Coronary artery (tissue), 2 donors: ENCODE measurements at regions not wholly inside any gene's neighbourhood (a gene's known extent, or its start where the extent isn't known, plus 50 kb on each side); places are given as distances from the start of the nearest gene placed in this dataset.

Experiments used
- DNase-seq: peaks from one replicate; pipeline ENCODE4 v3.0.0-alpha.2; 2017; ENCODE audit warnings: low spot score
- H3K27ac ChIP-seq, 2 donors: fragments of 200-600 bp; sonication (generic); one replicate each; pipeline ENCODE4 v1.5.1; 2016 to 2019
- H3K4me3 ChIP-seq: fragments of 200-600 bp; sonication (generic); 2 replicates; pipeline ENCODE4 v1.5.1; 2016; ENCODE audit warnings: mild to moderate bottlenecking, moderate library complexity
- TF ChIP-seq, protein P1 (sequence below): fragments of 200-600 bp; sonication (generic); IDR thresholded peaks from one replicate; pipeline ENCODE4 v1.5.1; 2019; ENCODE audit warnings: antibody characterized with exemption

- TF ChIP-seq, protein P1, sequence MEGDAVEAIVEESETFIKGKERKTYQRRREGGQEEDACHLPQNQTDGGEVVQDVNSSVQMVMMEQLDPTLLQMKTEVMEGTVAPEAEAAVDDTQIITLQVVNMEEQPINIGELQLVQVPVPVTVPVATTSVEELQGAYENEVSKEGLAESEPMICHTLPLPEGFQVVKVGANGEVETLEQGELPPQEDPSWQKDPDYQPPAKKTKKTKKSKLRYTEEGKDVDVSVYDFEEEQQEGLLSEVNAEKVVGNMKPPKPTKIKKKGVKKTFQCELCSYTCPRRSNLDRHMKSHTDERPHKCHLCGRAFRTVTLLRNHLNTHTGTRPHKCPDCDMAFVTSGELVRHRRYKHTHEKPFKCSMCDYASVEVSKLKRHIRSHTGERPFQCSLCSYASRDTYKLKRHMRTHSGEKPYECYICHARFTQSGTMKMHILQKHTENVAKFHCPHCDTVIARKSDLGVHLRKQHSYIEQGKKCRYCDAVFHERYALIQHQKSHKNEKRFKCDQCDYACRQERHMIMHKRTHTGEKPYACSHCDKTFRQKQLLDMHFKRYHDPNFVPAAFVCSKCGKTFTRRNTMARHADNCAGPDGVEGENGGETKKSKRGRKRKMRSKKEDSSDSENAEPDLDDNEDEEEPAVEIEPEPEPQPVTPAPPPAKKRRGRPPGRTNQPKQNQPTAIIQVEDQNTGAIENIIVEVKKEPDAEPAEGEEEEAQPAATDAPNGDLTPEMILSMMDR, result no peak
- Histone ChIP-seq H3K27ac (peak overlapping the region in 1 of 2 donors; percentile 45), H3K4me3 (no peak overlapping the region)
- no peak for DNase-seq
Observed at GRCh38 chr3:16089521-16089920, 85.0 kb upstream of the GALNT15 start.

GRCh38 chr3:16090024-16090423 lies 84.5 kb upstream of the GALNT15 start:
- no peak overlapping the region for H3K4me3 ChIP-seq
- no peak for DNase-seq
- H3K27ac ChIP-seq, result peak overlapping the region in 1 of 2 donors; percentile 45
- TF ChIP-seq, protein P1, result no peak

DNA sequence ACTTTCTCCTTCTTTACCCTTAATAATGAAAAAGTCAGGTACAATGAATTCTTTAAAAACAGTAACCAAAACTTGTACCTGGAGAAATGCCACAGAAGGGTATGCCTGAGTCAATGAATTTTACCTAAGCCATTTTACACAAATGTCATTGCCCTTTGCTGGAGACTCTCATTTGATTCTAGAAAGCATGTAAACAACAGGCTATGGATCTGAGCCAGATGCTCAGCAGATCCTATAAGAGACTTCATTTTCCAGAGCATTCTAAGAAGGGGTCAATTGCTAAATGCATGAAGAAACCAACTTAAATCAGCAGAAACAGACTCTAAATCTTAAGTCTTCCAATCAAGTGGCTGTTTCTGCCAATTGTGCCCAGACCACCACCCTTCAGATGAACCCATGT lies 83.8 kb upstream of the GALNT15 start:
- Histone ChIP-seq H3K27ac (peak overlapping the region in 1 of 2 donors; percentile 35), H3K4me3 (no peak overlapping the region)
- DNase-seq, result no peak
- TF ChIP-seq, protein P1, result no peak

GRCh38 chr3:16092923-16093322 lies 81.6 kb upstream of the GALNT15 start:
- H3K4me3 ChIP-seq, result no peak overlapping the region
- DNase-seq, result no peak
- TF ChIP-seq, protein P1, result no peak
- H3K27ac ChIP-seq, result no peak overlapping the region

DNA sequence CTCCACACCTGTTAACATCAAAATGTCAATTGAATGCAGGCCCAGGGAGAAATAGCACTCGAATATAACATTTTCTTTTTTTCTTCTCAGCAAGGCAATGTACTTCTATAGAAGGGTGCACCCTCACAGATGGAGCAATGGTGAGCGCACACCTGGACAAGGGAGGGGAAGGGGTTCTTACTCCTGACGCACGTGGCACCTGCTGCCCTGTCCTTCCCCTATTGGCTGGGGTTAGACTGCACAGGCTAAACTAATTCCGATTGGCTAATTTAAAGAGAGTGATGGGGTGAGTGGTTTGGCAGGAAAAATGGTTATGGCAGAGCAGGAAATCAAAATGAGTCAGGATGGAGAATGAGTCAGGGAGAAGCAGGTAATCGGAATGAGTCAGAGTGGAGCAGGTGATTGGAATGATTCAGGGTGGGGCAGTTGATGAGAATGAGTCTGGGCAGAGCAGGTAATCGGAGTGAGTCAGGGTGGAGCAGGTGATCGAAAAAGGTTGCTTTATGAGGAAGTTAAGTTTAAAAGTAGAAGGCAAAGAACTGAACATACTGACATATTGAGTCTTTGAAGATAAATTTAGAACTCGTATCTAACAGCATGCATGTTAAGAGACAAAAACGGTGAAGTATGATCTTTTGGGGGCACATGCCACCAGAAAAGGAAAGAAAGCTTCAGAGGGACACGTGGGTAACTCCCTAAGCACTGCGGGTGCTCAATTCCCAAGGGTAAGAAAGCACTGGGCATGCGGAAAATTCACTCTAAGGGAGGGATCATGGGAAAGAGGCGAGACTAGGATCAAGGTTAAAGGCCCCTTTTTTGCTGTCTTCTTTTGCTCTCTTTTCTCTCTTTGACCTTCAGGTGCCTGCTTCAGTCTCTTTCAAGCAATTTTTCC lies 72.9 kb upstream of the GALNT15 start:
- TF ChIP-seq, protein P1, result no peak
- no peak overlapping the region for H3K27ac ChIP-seq
- DNase-seq, result no peak
- H3K4me3 ChIP-seq, result no peak overlapping the region

GRCh38 chr3:16102187-16102561 lies 72.3 kb upstream of the GALNT15 start:
- DNase-seq, result no peak
- no peak overlapping the region for H3K4me3 ChIP-seq
- peak overlapping the region; percentile 7 to 30 for H3K27ac ChIP-seq
- TF ChIP-seq, protein P1, result no peak

- H3K4me3 ChIP-seq, result no peak overlapping the region
- peak overlapping the region; percentile 7 to 73 for H3K27ac ChIP-seq
- TF ChIP-seq, protein P1, result no peak
- no peak for DNase-seq
Observed at GRCh38 chr3:16102905-16103364, 71.5 kb upstream of the GALNT15 start.
